ENCODE measurements at regions not wholly inside any gene's neighbourhood (a gene's known extent, or its start where the extent isn't known, plus 50 kb on each side); places are given as distances from the start of the nearest gene placed in this dataset.

GRCh38 chr7:41478187-41478586, 224.7 kb downstream of the INHBA start:
- Histone ChIP-seq H3K27ac (ENCODE audit: low read depth in 1 of 3, low read length in 2 of 3) (no peak overlapping the region), H3K4me1 (ENCODE audit: control insufficient read depth in 3 of 3, insufficient read depth in 2 of 3, low read depth in 1 of 3, low read length in 2 of 3) (no peaks in the 10 kb centered on the region), H3K27me3 (ENCODE audit: control insufficient read depth in 3 of 3, insufficient read depth in 3 of 3, low read length in 3 of 3) (no peaks in the 10 kb centered on the region), H3K9me3 (ENCODE audit: control insufficient read depth in 2 of 2, insufficient read depth in 1 of 2, low read depth in 1 of 2, low read length in 1 of 2) (peaks cover 0 to 5% of the 10 kb centered on the region in 2 donors), H3K4me3 (ENCODE audit: low read depth in 1 of 3, low read length in 3 of 3) (no peak overlapping the region), H3K36me3 (ENCODE audit: control insufficient read depth in 3 of 3, insufficient read depth in 2 of 3, low read depth in 1 of 3, low read length in 3 of 3) (no peaks in the 10 kb centered on the region)
- FAIRE-seq (no peak), DNase-seq (no peak)
- 31 to 40% (median 35%) methylated on average over 3 of the region's 3 CpGs for WGBS, 3 donors

- Histone ChIP-seq H3K4me3 (ENCODE audit: low read depth in 1 of 3, low read length in 3 of 3) (no peak overlapping the region), H3K27ac (ENCODE audit: low read depth in 1 of 3, low read length in 2 of 3) (no peak overlapping the region), H3K36me3 (ENCODE audit: control insufficient read depth in 3 of 3, insufficient read depth in 2 of 3, low read depth in 1 of 3, low read length in 3 of 3) (no peaks in the 10 kb centered on the region), H3K9me3 (ENCODE audit: control insufficient read depth in 2 of 2, insufficient read depth in 1 of 2, low read depth in 1 of 2, low read length in 1 of 2) (peaks cover 0 to 5% of the 10 kb centered on the region in 2 donors), H3K4me1 (ENCODE audit: control insufficient read depth in 3 of 3, insufficient read depth in 2 of 3, low read depth in 1 of 3, low read length in 2 of 3) (no peaks in the 10 kb centered on the region), H3K27me3 (ENCODE audit: control insufficient read depth in 3 of 3, insufficient read depth in 3 of 3, low read length in 3 of 3) (no peaks in the 10 kb centered on the region)
- FAIRE-seq (no peak), DNase-seq (no peak)
- 29 to 57% (median 35%) methylated on average over 1 of the region's 1 CpG for WGBS, 3 donors
Measured at GRCh38 chr7:41476460-41476803, 226.5 kb downstream of the INHBA start.

- FAIRE-seq = no peak
- Histone ChIP-seq H3K4me1 (ENCODE audit: control insufficient read depth in 3 of 3, insufficient read depth in 2 of 3, low read depth in 1 of 3, low read length in 2 of 3) (no peaks in the 10 kb centered on the region), H3K36me3 (ENCODE audit: control insufficient read depth in 3 of 3, insufficient read depth in 2 of 3, low read depth in 1 of 3, low read length in 3 of 3) (no peaks in the 10 kb centered on the region), H3K27me3 (ENCODE audit: control insufficient read depth in 3 of 3, insufficient read depth in 3 of 3, low read length in 3 of 3) (no peaks in the 10 kb centered on the region), H3K9me3 (ENCODE audit: control insufficient read depth in 2 of 2, insufficient read depth in 1 of 2, low read depth in 1 of 2, low read length in 1 of 2) (peaks cover 0 to 5% of the 10 kb centered on the region in 2 donors), H3K27ac (ENCODE audit: low read depth in 1 of 3, low read length in 2 of 3) (no peak overlapping the region), H3K4me3 (ENCODE audit: low read depth in 1 of 3, low read length in 3 of 3) (no peak overlapping the region)
- 49 to 71% (median 50%) methylated on average over 2 of the region's 2 CpGs for WGBS, 3 donors
- no peak for DNase-seq
Measured at GRCh38 chr7:41475801-41476459, 227.0 kb downstream of the INHBA start.

- no peaks in the 10 kb centered on the region for H3K9me3 ChIP-seq (ENCODE audit: control insufficient read depth in 2 of 2, insufficient read depth in 1 of 2, low read depth in 1 of 2, low read length in 1 of 2)
- 81 to 82% (median 81%) methylated on average over 4 of the region's 4 CpGs for WGBS, 3 donors
- no peak overlapping the region for H3K27ac ChIP-seq (ENCODE audit: low read depth in 1 of 3, low read length in 2 of 3)
- DNase-seq (no peak), FAIRE-seq (no peak)
- H3K4me3 ChIP-seq (ENCODE audit: low read depth in 1 of 3, low read length in 3 of 3) = no peak overlapping the region
- no peaks in the 10 kb centered on the region for H3K36me3 ChIP-seq (ENCODE audit: control insufficient read depth in 3 of 3, insufficient read depth in 2 of 3, low read depth in 1 of 3, low read length in 3 of 3)
- no peaks in the 10 kb centered on the region for H3K4me1 ChIP-seq (ENCODE audit: control insufficient read depth in 3 of 3, insufficient read depth in 2 of 3, low read depth in 1 of 3, low read length in 2 of 3)
- H3K27me3 ChIP-seq (ENCODE audit: control insufficient read depth in 3 of 3, insufficient read depth in 3 of 3, low read length in 3 of 3) = no peaks in the 10 kb centered on the region
Measured at GRCh38 chr7:41472427-41473125, 230.3 kb downstream of the INHBA start.

GRCh38 chr7:41470081-41470480, 232.8 kb downstream of the INHBA start:
- Histone ChIP-seq H3K9me3 (ENCODE audit: control insufficient read depth in 2 of 2, insufficient read depth in 1 of 2, low read depth in 1 of 2, low read length in 1 of 2) (no peaks in the 10 kb centered on the region), H3K4me1 (ENCODE audit: control insufficient read depth in 3 of 3, insufficient read depth in 2 of 3, low read depth in 1 of 3, low read length in 2 of 3) (no peaks in the 10 kb centered on the region), H3K36me3 (ENCODE audit: control insufficient read depth in 3 of 3, insufficient read depth in 2 of 3, low read depth in 1 of 3, low read length in 3 of 3) (no peaks in the 10 kb centered on the region), H3K4me3 (ENCODE audit: low read depth in 1 of 3, low read length in 3 of 3) (no peak overlapping the region), H3K27me3 (ENCODE audit: control insufficient read depth in 3 of 3, insufficient read depth in 3 of 3, low read length in 3 of 3) (no peaks in the 10 kb centered on the region), H3K27ac (ENCODE audit: low read depth in 1 of 3, low read length in 2 of 3) (no peak overlapping the region)
- 83 to 92% (median 84%) methylated on average over 5 of the region's 5 CpGs for WGBS, 3 donors
- DNase-seq = no peak
- no peak for FAIRE-seq

- Histone ChIP-seq H3K9me3 (ENCODE audit: control insufficient read depth in 2 of 2, insufficient read depth in 1 of 2, low read depth in 1 of 2, low read length in 1 of 2) (no peaks in the 10 kb centered on the region), H3K4me1 (ENCODE audit: control insufficient read depth in 3 of 3, insufficient read depth in 2 of 3, low read depth in 1 of 3, low read length in 2 of 3) (no peaks in the 10 kb centered on the region), H3K36me3 (ENCODE audit: control insufficient read depth in 3 of 3, insufficient read depth in 2 of 3, low read depth in 1 of 3, low read length in 3 of 3) (no peaks in the 10 kb centered on the region), H3K27me3 (ENCODE audit: control insufficient read depth in 3 of 3, insufficient read depth in 3 of 3, low read length in 3 of 3) (no peaks in the 10 kb centered on the region), H3K27ac (ENCODE audit: low read depth in 1 of 3, low read length in 2 of 3) (no peak overlapping the region), H3K4me3 (ENCODE audit: low read depth in 1 of 3, low read length in 3 of 3) (no peak overlapping the region)
- 89 to 98% (median 93%) methylated on average over 2 of the region's 2 CpGs for WGBS, 3 donors
- DNase-seq (no peak), FAIRE-seq (no peak)
Measured at GRCh38 chr7:41467596-41467995, 235.3 kb downstream of the INHBA start.

GRCh38 chr7:41466760-41467384, 236.0 kb downstream of the INHBA start:
- Histone ChIP-seq H3K36me3 (ENCODE audit: control insufficient read depth in 3 of 3, insufficient read depth in 2 of 3, low read depth in 1 of 3, low read length in 3 of 3) (no peaks in the 10 kb centered on the region), H3K4me1 (ENCODE audit: control insufficient read depth in 3 of 3, insufficient read depth in 2 of 3, low read depth in 1 of 3, low read length in 2 of 3) (no peaks in the 10 kb centered on the region), H3K27me3 (ENCODE audit: control insufficient read depth in 3 of 3, insufficient read depth in 3 of 3, low read length in 3 of 3) (no peaks in the 10 kb centered on the region), H3K4me3 (ENCODE audit: low read depth in 1 of 3, low read length in 3 of 3) (no peak overlapping the region), H3K9me3 (ENCODE audit: control insufficient read depth in 2 of 2, insufficient read depth in 1 of 2, low read depth in 1 of 2, low read length in 1 of 2) (no peaks in the 10 kb centered on the region), H3K27ac (ENCODE audit: low read depth in 1 of 3, low read length in 2 of 3) (no peak overlapping the region)
- 66 to 70% (median 70%) methylated on average over 6 of the region's 6 CpGs for WGBS, 3 donors
- no peak for DNase-seq
- FAIRE-seq = no peak

- 40 to 79% (median 53%) methylated on average over 5 of the region's 5 CpGs for WGBS, 3 donors
- FAIRE-seq (no peak), DNase-seq (no peak)
- H3K4me1 ChIP-seq (ENCODE audit: control insufficient read depth in 3 of 3, insufficient read depth in 2 of 3, low read depth in 1 of 3, low read length in 2 of 3) = no peaks in the 10 kb centered on the region
- H3K4me3 ChIP-seq (ENCODE audit: low read depth in 1 of 3, low read length in 3 of 3) = no peak overlapping the region
- H3K36me3 ChIP-seq (ENCODE audit: control insufficient read depth in 3 of 3, insufficient read depth in 2 of 3, low read depth in 1 of 3, low read length in 3 of 3) = no peaks in the 10 kb centered on the region
- no peaks in the 10 kb centered on the region for H3K9me3 ChIP-seq (ENCODE audit: control insufficient read depth in 2 of 2, insufficient read depth in 1 of 2, low read depth in 1 of 2, low read length in 1 of 2)
- H3K27me3 ChIP-seq (ENCODE audit: control insufficient read depth in 3 of 3, insufficient read depth in 3 of 3, low read length in 3 of 3) = no peaks in the 10 kb centered on the region
- no peak overlapping the region for H3K27ac ChIP-seq (ENCODE audit: low read depth in 1 of 3, low read length in 2 of 3)
Measured at GRCh38 chr7:41465571-41465970, 237.3 kb downstream of the INHBA start.
